ENCODE measurements at regions not wholly inside any gene's neighbourhood (a gene's known extent, or its start where the extent isn't known, plus 50 kb on each side); places are given as distances from the start of the nearest gene placed in this dataset.

DNA sequence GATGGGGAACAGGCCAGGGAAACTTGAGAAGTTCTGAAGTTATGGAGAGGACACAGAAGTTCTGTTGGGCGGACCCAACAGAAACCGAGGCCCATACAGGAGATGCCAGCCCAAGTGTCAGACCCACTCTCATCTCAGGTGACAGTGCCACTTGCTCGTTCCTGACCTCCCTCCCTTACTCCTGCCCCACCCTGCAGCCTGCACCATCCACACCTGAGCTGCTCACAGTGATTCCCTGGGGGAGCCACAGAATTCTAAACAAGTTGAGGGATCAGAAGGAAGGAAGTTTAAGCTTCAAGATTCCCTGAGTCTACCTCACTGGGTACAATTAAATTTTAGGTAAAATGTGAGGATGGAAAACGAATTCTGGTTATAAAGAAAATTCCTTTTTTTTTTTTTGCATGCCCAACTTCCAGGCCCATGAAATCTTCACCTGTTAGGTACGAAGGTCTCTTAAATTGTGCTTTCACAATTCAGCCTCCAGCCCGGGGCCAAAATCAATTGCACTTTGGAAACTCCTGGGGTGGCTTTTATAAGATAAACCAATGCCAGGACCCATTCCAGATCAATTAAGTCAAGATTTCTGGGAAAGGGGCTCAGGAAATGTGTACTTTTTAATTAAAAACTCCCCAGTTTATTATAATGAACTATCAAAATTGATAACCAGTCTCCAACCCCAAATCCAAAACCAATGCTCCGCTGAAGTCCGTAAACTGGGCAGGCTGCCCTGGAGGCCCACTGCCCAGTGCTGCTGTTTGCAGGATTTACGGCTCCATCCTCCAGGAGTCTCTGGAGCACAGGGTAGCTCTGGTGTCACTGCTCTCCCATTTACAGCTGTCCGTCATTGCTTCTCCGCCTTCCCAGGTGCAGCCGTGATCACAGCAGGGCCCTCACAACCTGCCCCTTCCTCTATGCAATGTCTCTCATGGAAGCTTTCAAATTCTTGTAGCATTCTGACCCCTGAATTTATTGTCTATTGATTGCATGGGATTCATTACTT is 643.5 kb downstream of the UQCRFS1 start (continued):
- TF ChIP-seq, protein P1, sequence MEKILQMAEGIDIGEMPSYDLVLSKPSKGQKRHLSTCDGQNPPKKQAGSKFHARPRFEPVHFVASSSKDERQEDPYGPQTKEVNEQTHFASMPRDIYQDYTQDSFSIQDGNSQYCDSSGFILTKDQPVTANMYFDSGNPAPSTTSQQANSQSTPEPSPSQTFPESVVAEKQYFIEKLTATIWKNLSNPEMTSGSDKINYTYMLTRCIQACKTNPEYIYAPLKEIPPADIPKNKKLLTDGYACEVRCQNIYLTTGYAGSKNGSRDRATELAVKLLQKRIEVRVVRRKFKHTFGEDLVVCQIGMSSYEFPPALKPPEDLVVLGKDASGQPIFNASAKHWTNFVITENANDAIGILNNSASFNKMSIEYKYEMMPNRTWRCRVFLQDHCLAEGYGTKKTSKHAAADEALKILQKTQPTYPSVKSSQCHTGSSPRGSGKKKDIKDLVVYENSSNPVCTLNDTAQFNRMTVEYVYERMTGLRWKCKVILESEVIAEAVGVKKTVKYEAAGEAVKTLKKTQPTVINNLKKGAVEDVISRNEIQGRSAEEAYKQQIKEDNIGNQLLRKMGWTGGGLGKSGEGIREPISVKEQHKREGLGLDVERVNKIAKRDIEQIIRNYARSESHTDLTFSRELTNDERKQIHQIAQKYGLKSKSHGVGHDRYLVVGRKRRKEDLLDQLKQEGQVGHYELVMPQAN (conservative IDR thresholded peaks at IDR 0.05): no peak
- no peak for TF ChIP-seq NFXL1 (IDR thresholded peaks at IDR 0.05; ENCODE audit: borderline replicate concordance)
- TF ChIP-seq SPI1 (IDR thresholded peaks at IDR 0.05; ENCODE audit: borderline replicate concordance, insufficient read depth, low read depth, low read length): no peak
- no peak for TF ChIP-seq CEBPZ (IDR thresholded peaks at IDR 0.05; ENCODE audit: low read depth, low read length)
- TF ChIP-seq RCOR1 (conservative IDR thresholded peaks at IDR 0.05; ENCODE audit: low read depth, low read length): no peak
- TF ChIP-seq BMI1 (IDR thresholded peaks at IDR 0.05; ENCODE audit: borderline replicate concordance): no peak
- TF ChIP-seq NR2F1 (conservative IDR thresholded peaks at IDR 0.05): no peak
- no peak for TF ChIP-seq SMAD1 (IDR thresholded peaks at IDR 0.05; ENCODE audit: low read depth, partially characterized antibody)
- TF ChIP-seq YY1 (IDR thresholded peaks at IDR 0.05; ENCODE audit: low read depth, low read length): no peak
- no peak for TF ChIP-seq ZNF622 (IDR thresholded peaks at IDR 0.05)
- TF ChIP-seq STAT3 (IDR thresholded peaks at IDR 0.05; ENCODE audit: low read depth, low read length): no peak
- TF ChIP-seq, protein P2, sequence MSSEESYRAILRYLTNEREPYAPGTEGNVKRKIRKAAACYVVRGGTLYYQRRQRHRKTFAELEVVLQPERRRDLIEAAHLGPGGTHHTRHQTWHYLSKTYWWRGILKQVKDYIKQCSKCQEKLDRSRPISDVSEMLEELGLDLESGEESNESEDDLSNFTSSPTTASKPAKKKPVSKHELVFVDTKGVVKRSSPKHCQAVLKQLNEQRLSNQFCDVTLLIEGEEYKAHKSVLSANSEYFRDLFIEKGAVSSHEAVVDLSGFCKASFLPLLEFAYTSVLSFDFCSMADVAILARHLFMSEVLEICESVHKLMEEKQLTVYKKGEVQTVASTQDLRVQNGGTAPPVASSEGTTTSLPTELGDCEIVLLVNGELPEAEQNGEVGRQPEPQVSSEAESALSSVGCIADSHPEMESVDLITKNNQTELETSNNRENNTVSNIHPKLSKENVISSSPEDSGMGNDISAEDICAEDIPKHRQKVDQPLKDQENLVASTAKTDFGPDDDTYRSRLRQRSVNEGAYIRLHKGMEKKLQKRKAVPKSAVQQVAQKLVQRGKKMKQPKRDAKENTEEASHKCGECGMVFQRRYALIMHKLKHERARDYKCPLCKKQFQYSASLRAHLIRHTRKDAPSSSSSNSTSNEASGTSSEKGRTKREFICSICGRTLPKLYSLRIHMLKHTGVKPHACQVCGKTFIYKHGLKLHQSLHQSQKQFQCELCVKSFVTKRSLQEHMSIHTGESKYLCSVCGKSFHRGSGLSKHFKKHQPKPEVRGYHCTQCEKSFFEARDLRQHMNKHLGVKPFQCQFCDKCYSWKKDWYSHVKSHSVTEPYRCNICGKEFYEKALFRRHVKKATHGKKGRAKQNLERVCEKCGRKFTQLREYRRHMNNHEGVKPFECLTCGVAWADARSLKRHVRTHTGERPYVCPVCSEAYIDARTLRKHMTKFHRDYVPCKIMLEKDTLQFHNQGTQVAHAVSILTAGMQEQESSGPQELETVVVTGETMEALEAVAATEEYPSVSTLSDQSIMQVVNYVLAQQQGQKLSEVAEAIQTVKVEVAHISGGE (CRISPR knock-in tag; IDR thresholded peaks at IDR 0.05): no peak
